Loucy (cell line): ENCODE measurements at regions not wholly inside any gene's neighbourhood (a gene's known extent, or its start where the extent isn't known, plus 50 kb on each side); places are given as distances from the start of the nearest gene placed in this dataset.

Experiments used
- CTCF ChIP-seq: fragments of 200-600 bp; sonication (generic); conservative IDR thresholded peaks from 2 replicates; pipeline ENCODE4 v1.5.1; 2014; ENCODE audit warnings: mild to moderate bottlenecking, antibody characterized with exemption, low read length
- EZH2phosphoT487 ChIP-seq: fragments of 200-600 bp; IDR thresholded peaks from 2 replicates; pipeline ENCODE4 v1.6.1; 2018; ENCODE audit warnings: antibody characterized with exemption, mild to moderate bottlenecking, moderate library complexity, borderline replicate concordance

DNA sequence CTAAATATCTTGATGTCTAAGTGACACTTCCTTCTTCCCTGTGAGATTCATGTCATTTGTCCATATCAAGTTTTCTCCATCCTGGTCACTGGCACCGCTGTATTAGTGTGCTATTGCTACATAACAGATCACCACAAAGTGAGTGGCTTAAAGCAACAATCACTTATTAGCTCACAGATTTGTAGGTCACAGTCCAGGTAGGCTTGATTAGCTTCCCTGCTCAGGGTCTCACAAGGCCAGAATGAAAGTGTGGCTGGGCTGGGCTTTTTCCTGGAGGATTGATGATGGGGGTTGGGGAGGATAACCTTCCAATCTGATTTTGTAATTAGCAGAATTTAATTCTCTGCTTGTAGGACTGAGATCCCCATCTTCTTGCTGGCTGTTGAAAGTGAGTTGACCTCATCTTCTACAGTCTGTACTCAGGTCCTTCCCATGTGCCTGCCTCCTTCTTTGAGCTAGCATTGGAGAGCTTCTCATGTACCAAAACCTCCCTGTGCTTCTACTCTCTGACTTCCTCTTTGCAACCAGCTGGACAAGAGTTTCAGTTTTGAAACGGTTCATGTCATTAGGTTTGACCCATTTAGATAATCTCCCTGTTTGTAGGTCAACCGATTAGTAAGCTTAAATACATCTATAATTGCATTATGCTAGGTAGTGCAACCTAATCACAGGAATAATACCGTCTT lies 152.4 kb upstream of the MAN1A1 start:
- TF ChIP-seq CTCF (no peak), EZH2phosphoT487 (no peak)
